GM21390 (cell line): ENCODE measurements at regions not wholly inside any gene's neighbourhood (a gene's known extent, or its start where the extent isn't known, plus 50 kb on each side); places are given as distances from the start of the nearest gene placed in this dataset.

Experiments used
- ATAC-seq: cut with Tn5 transposase; IDR thresholded peaks from one replicate; pipeline ENCODE4 v1.9.1; 2021; ENCODE audit not compliant: unreplicated experiment

GRCh38 chr15:95528920-95529319 is 801.6 kb upstream of the NR2F2 start:
- ATAC-seq: no peak

GRCh38 chr15:95536638-95537037 is 793.9 kb upstream of the NR2F2 start:
- ATAC-seq: no peak

- no peak for ATAC-seq
Measured at GRCh38 chr15:95538693-95539092, 791.8 kb upstream of the NR2F2 start.

- no peak for ATAC-seq
Measured at GRCh38 chr15:95541301-95541700, 789.2 kb upstream of the NR2F2 start.

- no peak for ATAC-seq
Measured at GRCh38 chr15:95549168-95549738, 781.2 kb upstream of the NR2F2 start.

GRCh38 chr15:95550702-95551101 is 779.8 kb upstream of the NR2F2 start:
- ATAC-seq: no peak

- ATAC-seq: no peak
Measured at GRCh38 chr15:95556225-95556624, 774.3 kb upstream of the NR2F2 start.

GRCh38 chr15:95556866-95557225 is 773.7 kb upstream of the NR2F2 start:
- no peak for ATAC-seq

GRCh38 chr15:95557226-95558046 is 773.1 kb upstream of the NR2F2 start:
- no peak for ATAC-seq

- no peak for ATAC-seq
Measured at GRCh38 chr15:95558131-95558530, 772.4 kb upstream of the NR2F2 start.

GRCh38 chr15:95558916-95559315 is 771.6 kb upstream of the NR2F2 start:
- no peak for ATAC-seq

- ATAC-seq: no peak
Measured at GRCh38 chr15:95559875-95560394, 770.6 kb upstream of the NR2F2 start.

GRCh38 chr15:95561463-95561862 is 769.0 kb upstream of the NR2F2 start:
- ATAC-seq: no peak

- ATAC-seq: no peak
Measured at GRCh38 chr15:95563634-95564033, 766.9 kb upstream of the NR2F2 start.

- no peak for ATAC-seq
Measured at GRCh38 chr15:95565016-95565600, 765.4 kb upstream of the NR2F2 start.

GRCh38 chr15:95565690-95566089 is 764.8 kb upstream of the NR2F2 start:
- ATAC-seq: no peak

GRCh38 chr15:95567686-95568085 is 762.8 kb upstream of the NR2F2 start:
- ATAC-seq: no peak

- ATAC-seq: no peak
Measured at GRCh38 chr15:95574053-95574452, 756.4 kb upstream of the NR2F2 start.

- no peak for ATAC-seq
Measured at GRCh38 chr15:95577927-95578326, 752.6 kb upstream of the NR2F2 start.

- no peak for ATAC-seq
Measured at GRCh38 chr15:95580121-95580520, 750.4 kb upstream of the NR2F2 start.

- ATAC-seq: no peak
Measured at GRCh38 chr15:95581595-95581994, 748.9 kb upstream of the NR2F2 start.

- no peak for ATAC-seq
Measured at GRCh38 chr15:95584088-95584487, 746.4 kb upstream of the NR2F2 start.
